DOHH2 (cell line): ENCODE measurements at regions not wholly inside any gene's neighbourhood (a gene's known extent, or its start where the extent isn't known, plus 50 kb on each side); places are given as distances from the start of the nearest gene placed in this dataset.

ENCODE experiments used
- H3F3A ChIP-seq: fragments of 200-600 bp; sonication (generic), shearing (Covaris generic); 2 replicates; pipeline ENCODE4 v1.6.0; 2016; ENCODE audit warnings: antibody characterized with exemption, mild to moderate bottlenecking; ENCODE audit not compliant: control insufficient read depth, insufficient read depth
- H3K27ac ChIP-seq: fragments of 200-600 bp; sonication (generic); 2 replicates; pipeline ENCODE4 v1.5.1; 2014; ENCODE audit warnings: low read depth, mild to moderate bottlenecking, low read length, moderate library complexity
- H3K27me3 ChIP-seq: fragments of 200-600 bp; sonication (generic); 2 replicates; pipeline ENCODE4 v1.6.1; 2014; ENCODE audit warnings: mild to moderate bottlenecking, low read length, mixed read lengths; ENCODE audit not compliant: control insufficient read depth
- H3K36me3 ChIP-seq: fragments of 200-600 bp; sonication (generic); 2 replicates; pipeline ENCODE4 v1.6.1; 2014; ENCODE audit warnings: mild to moderate bottlenecking, low read length, moderate library complexity, mixed read lengths; ENCODE audit not compliant: control insufficient read depth
- H3K4me1 ChIP-seq: fragments of 200-600 bp; sonication (generic); 2 replicates; pipeline ENCODE4 v1.6.1; 2014; ENCODE audit warnings: mild to moderate bottlenecking, low read length, mixed read lengths; ENCODE audit not compliant: control insufficient read depth
- H3K4me2 ChIP-seq: fragments of 200-600 bp; sonication (generic); 2 replicates; pipeline ENCODE4 v1.6.0; 2014; ENCODE audit warnings: mild to moderate bottlenecking, low read length, moderate library complexity
- H3K4me3 ChIP-seq: fragments of 200-600 bp; sonication (generic); 2 replicates; pipeline ENCODE4 v1.5.1; 2014; ENCODE audit warnings: mild to moderate bottlenecking, low read length, mixed read lengths
- H3K79me2 ChIP-seq: fragments of 200-600 bp; sonication (generic); 2 replicates; pipeline ENCODE4 v1.6.1; 2014; ENCODE audit warnings: mild to moderate bottlenecking, low read length, mixed read lengths; ENCODE audit not compliant: control insufficient read depth
- H3K9me2 ChIP-seq: fragments of 200-600 bp; sonication (generic); replicated peaks from 2 replicates; pipeline ENCODE4 v1.6.1; 2014; ENCODE audit warnings: mild to moderate bottlenecking, low read length, mixed read lengths; ENCODE audit not compliant: control insufficient read depth
- H3K9me3 ChIP-seq: fragments of 200-600 bp; sonication (generic); 2 replicates; pipeline ENCODE4 v1.6.1; 2014; ENCODE audit warnings: antibody characterized with exemption, low read length, mixed read lengths; ENCODE audit not compliant: control insufficient read depth, insufficient read depth
- H4K20me1 ChIP-seq: fragments of 200-600 bp; sonication (generic); 2 replicates; pipeline ENCODE4 v1.6.0; 2014; ENCODE audit warnings: low read depth, mild to moderate bottlenecking, antibody characterized with exemption, low read length, moderate library complexity; ENCODE audit not compliant: control insufficient read depth, insufficient read depth
- CTCF ChIP-seq: fragments of 200-600 bp; sonication (generic); IDR thresholded peaks from one replicate; pipeline ENCODE4 v1.5.1; 2014; ENCODE audit warnings: antibody characterized with exemption, mild to moderate bottlenecking, low read depth, low read length; ENCODE audit not compliant: poor library complexity, severe bottlenecking
- EZH2phosphoT487 ChIP-seq: fragments of 200-600 bp; sonication (generic); IDR thresholded peaks from 2 replicates; pipeline ENCODE4 v1.6.1; 2017; ENCODE audit warnings: borderline replicate concordance, mild to moderate bottlenecking, antibody characterized with exemption, low read length, moderate library complexity, mixed read lengths

- Histone ChIP-seq H3K27me3 (no peaks in the 10 kb centered on the region), H3K9me2 (no peaks in the 10 kb centered on the region)
These were observed 458.0 kb downstream of the USP25 start for GRCh38 chr21:16187603-16188301.

GRCh38 chr21:16192902-16193301 lies 463.1 kb downstream of the USP25 start:
- TF ChIP-seq EZH2phosphoT487 (no peak), CTCF (no peak)
- Histone ChIP-seq H3F3A (no peaks in the 10 kb centered on the region), H3K4me2 (no peak overlapping the region)

More at GRCh38 chr21:16187603-16188301, 458.0 kb downstream of the USP25 start:
- no peaks in the 10 kb centered on the region for H3K4me1 ChIP-seq
- no peak overlapping the region for H3K4me2 ChIP-seq
- no peaks in the 10 kb centered on the region for H3K36me3 ChIP-seq
- no peaks in the 10 kb centered on the region for H3F3A ChIP-seq
- TF ChIP-seq CTCF (no peak), EZH2phosphoT487 (no peak)
- H3K27ac ChIP-seq, result no peak overlapping the region
- no peak overlapping the region for H3K4me3 ChIP-seq
- no peaks in the 10 kb centered on the region for H4K20me1 ChIP-seq
- no peaks in the 10 kb centered on the region for H3K79me2 ChIP-seq
- no peaks in the 10 kb centered on the region for H3K9me3 ChIP-seq

GRCh38 chr21:16193496-16194094 lies 463.8 kb downstream of the USP25 start:
- H3K9me2 ChIP-seq, result no peaks in the 10 kb centered on the region
- no peaks in the 10 kb centered on the region for H3K9me3 ChIP-seq
- H3F3A ChIP-seq, result no peaks in the 10 kb centered on the region
- no peaks in the 10 kb centered on the region for H3K27me3 ChIP-seq
- no peaks in the 10 kb centered on the region for H3K79me2 ChIP-seq
- no peak overlapping the region for H3K4me2 ChIP-seq
- TF ChIP-seq EZH2phosphoT487, result no peak
- no peaks in the 10 kb centered on the region for H3K4me1 ChIP-seq
- H3K4me3 ChIP-seq, result no peak overlapping the region
- no peaks in the 10 kb centered on the region for H4K20me1 ChIP-seq
- no peaks in the 10 kb centered on the region for H3K36me3 ChIP-seq
- H3K27ac ChIP-seq, result no peak overlapping the region

More at GRCh38 chr21:16192902-16193301, 463.1 kb downstream of the USP25 start:
- Histone ChIP-seq H3K9me3 (no peaks in the 10 kb centered on the region), H3K9me2 (no peaks in the 10 kb centered on the region), H4K20me1 (no peaks in the 10 kb centered on the region), H3K79me2 (no peaks in the 10 kb centered on the region), H3K4me1 (no peaks in the 10 kb centered on the region), H3K27me3 (no peaks in the 10 kb centered on the region), H3K4me3 (no peak overlapping the region), H3K27ac (no peak overlapping the region), H3K36me3 (no peaks in the 10 kb centered on the region)

- Histone ChIP-seq H3K4me2 (no peak overlapping the region), H3K79me2 (no peaks in the 10 kb centered on the region), H3K9me3 (no peaks in the 10 kb centered on the region), H3K27ac (no peak overlapping the region), H3K4me3 (no peak overlapping the region), H3F3A (no peaks in the 10 kb centered on the region), H3K4me1 (no peaks in the 10 kb centered on the region), H3K36me3 (no peaks in the 10 kb centered on the region), H3K27me3 (no peaks in the 10 kb centered on the region), H3K9me2 (no peaks in the 10 kb centered on the region), H4K20me1 (no peaks in the 10 kb centered on the region)
- no peak for TF ChIP-seq CTCF
- no peak for TF ChIP-seq EZH2phosphoT487
These were observed 464.5 kb downstream of the USP25 start for GRCh38 chr21:16194095-16194787.
